ENCODE measurements at regions not wholly inside any gene's neighbourhood (a gene's known extent, or its start where the extent isn't known, plus 50 kb on each side); places are given as distances from the start of the nearest gene placed in this dataset.
A peak's percentile ranks its signal among the peaks of the same experiment; 100 is the strongest.

DNA sequence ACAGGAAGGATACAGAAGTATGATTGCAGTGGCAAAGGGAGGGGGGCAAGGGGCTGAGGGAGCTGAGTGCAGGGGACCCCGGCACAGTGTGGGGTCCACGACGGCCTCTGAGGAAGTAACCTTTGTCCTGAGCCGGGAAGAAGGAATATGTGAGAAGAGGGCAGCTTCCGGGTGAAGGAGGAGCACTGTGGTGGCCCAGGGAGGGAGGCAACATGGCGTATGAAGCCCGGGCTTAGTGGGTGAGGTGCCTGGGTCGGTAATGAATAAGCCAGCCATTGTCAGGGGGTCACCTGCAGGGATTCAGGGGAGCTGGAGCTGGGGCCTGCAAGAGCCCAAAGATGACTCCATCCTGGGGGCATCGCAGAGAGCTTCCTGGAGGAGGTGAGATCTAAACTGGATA is 200.4 kb downstream of the FOXD2 start:
- Histone ChIP-seq H3K4me3 (no peak overlapping the region), H3K9me3 (replicated peaks in 1 of 3) (no peaks in the 10 kb centered on the region), H3K4me1 (replicated peaks in 1 of 2) (no peaks in the 10 kb centered on the region), H3K36me3 (replicated peaks in 1 of 2) (no peaks in the 10 kb centered on the region), H3K27me3 (no peaks in the 10 kb centered on the region), H3K27ac (no peak overlapping the region)
- no peak for TF ChIP-seq POLR2A (IDR thresholded peaks at IDR 0.05)
- TF ChIP-seq, protein P1, sequence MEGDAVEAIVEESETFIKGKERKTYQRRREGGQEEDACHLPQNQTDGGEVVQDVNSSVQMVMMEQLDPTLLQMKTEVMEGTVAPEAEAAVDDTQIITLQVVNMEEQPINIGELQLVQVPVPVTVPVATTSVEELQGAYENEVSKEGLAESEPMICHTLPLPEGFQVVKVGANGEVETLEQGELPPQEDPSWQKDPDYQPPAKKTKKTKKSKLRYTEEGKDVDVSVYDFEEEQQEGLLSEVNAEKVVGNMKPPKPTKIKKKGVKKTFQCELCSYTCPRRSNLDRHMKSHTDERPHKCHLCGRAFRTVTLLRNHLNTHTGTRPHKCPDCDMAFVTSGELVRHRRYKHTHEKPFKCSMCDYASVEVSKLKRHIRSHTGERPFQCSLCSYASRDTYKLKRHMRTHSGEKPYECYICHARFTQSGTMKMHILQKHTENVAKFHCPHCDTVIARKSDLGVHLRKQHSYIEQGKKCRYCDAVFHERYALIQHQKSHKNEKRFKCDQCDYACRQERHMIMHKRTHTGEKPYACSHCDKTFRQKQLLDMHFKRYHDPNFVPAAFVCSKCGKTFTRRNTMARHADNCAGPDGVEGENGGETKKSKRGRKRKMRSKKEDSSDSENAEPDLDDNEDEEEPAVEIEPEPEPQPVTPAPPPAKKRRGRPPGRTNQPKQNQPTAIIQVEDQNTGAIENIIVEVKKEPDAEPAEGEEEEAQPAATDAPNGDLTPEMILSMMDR (IDR thresholded peaks at IDR 0.05) = no peak
- intact Hi-C loops (cut with DNase I) = no loop called here
- no peak for DNase-seq
- WGBS, 4 donors = 60 to 86% (median 69%) methylated on average over 9 of the region's 9 CpGs

DNA sequence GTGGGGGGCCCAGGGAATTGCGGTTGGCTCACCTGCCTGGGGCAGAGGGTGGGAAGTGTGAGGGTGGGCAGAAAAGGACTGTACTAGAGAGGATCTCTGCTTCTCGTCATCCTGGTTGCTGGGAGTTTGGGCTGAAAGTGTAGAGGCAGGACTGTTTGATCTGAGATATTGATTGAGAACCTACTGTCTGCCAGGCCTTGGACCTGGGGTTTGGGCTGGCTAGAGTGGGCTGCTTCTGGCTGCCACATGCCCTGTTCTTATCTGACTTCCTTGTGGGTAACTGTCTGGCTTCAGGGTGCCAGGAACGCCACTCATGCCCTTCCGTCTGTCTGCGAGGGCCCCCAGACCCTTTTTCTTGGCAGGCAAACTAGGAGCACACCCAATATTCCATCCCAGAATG is 200.9 kb downstream of the FOXD2 start:
- Histone ChIP-seq H3K9me3 (replicated peaks in 1 of 3) (no peaks in the 10 kb centered on the region), H3K27me3 (no peaks in the 10 kb centered on the region), H3K36me3 (replicated peaks in 1 of 2) (no peaks in the 10 kb centered on the region), H3K4me1 (replicated peaks in 1 of 2) (no peaks in the 10 kb centered on the region), H3K27ac (no peak overlapping the region), H3K4me3 (no peak overlapping the region)
- TF ChIP-seq, protein P1 (IDR thresholded peaks at IDR 0.05) = no peak
- TF ChIP-seq POLR2A (IDR thresholded peaks at IDR 0.05) = no peak
- DNase-seq = no peak
- intact Hi-C loops (cut with DNase I) = no loop called here
- 78 to 86% (median 82%) methylated on average over 3 to 5 of the region's 5 CpGs for WGBS, 4 donors

DNA sequence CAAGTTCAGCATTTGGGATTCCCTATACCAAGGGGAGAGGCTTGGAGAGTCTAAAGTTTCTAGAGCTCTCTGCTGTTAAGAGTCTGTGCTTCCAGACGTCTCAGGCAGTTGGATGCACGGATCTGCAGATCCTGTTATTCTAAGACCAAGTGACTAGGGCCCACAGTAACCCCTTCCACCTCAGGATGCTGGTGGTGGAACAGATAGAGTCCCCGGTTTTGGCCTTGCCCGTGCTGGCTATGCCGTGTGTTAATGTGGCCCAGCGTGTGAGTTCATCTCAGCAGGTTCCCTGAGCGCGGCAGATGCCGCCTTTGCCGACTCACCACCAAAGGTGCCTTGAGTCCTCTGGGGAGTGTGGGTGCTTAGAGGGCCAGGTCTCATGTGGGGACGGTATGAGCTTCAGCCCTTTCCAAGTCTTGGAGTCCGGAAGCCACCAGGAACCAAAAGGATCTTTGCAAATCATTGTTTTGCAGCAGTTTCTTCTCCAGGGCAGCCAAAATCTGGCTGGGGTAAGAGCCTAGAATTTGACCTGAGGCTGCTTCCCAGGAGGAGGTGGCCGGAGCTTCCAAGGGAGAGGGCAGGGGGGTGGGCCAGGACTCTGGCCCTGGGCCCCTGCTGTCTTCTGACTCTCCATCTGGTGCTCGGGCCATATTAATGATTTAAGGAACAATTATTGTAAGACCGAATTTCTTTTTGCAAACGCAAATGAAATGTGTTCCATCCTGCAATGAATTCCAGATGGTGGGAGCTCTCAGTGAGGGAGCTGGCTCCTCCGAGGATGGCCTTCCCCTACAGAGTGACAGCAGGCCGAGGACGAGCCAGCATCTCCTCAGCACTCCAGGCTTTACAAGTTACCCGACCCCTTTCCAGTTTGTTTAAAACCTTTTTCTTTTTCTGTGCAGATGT is 205.7 kb downstream of the FOXD2 start:
- TF ChIP-seq, protein P1 (IDR thresholded peaks at IDR 0.05) = no peak
- TF ChIP-seq POLR2A (IDR thresholded peaks at IDR 0.05) = no peak
- Histone ChIP-seq H3K4me1 (replicated peaks in 1 of 2) (no peaks in the 10 kb centered on the region), H3K27me3 (no peaks in the 10 kb centered on the region), H3K9me3 (replicated peaks in 1 of 3) (no peaks in the 10 kb centered on the region), H3K4me3 (no peak overlapping the region), H3K27ac (peak overlapping the region in 1 of 5 donors; percentile 25), H3K36me3 (replicated peaks in 1 of 2) (no peaks in the 10 kb centered on the region)
- WGBS, 4 donors = 67 to 71% (median 68%) methylated on average over 10 to 20 of the region's 20 CpGs
- intact Hi-C loops (cut with DNase I) = no loop called here
- DNase-seq = no peak

DNA sequence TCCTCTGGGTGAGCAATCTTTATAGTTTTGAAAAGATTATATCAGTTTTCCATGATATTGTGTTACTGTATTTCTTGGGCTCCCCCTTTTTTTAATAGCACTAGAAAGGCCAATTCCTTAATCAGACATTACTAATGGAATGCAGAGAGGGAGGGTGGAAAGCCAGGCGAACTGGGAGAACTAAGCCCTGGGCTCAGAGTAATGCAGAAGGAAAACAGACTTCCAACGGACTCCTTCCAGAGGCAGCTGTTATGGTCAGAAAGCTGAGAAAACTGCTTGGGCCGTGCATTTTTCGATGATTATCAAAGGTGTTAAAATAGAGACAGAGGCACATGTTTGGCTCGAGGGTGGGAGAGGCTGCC is 206.3 kb downstream of the FOXD2 start:
- no peak for DNase-seq
- intact Hi-C loops (cut with DNase I) = no loop called here
- TF ChIP-seq, protein P1 (IDR thresholded peaks at IDR 0.05) = no peak
- TF ChIP-seq POLR2A (IDR thresholded peaks at IDR 0.05) = no peak
- no peaks in the 10 kb centered on the region for H3K9me3 ChIP-seq (replicated peaks in 1 of 3)
- H3K27ac ChIP-seq = no peak overlapping the region
- H3K36me3 ChIP-seq (replicated peaks in 1 of 2) = no peaks in the 10 kb centered on the region
- H3K27me3 ChIP-seq = no peaks in the 10 kb centered on the region
- no peak overlapping the region for H3K4me3 ChIP-seq
- no peaks in the 10 kb centered on the region for H3K4me1 ChIP-seq (replicated peaks in 1 of 2)
- 62 to 70% (median 64%) methylated on average over 5 of the region's 5 CpGs for WGBS, 4 donors
